22Rv1 (cell line): ENCODE measurements at regions not wholly inside any gene's neighbourhood (a gene's known extent, or its start where the extent isn't known, plus 50 kb on each side); places are given as distances from the start of the nearest gene placed in this dataset.

Source experiments
- H3K27ac ChIP-seq: fragments of 450-650 bp; 2 replicates; pipeline ENCODE4 v1.5.1; 2017
- ZFX ChIP-seq: fragments of 450-650 bp; IDR thresholded peaks from 2 replicates; pipeline ENCODE4 v1.6.1; 2017; ENCODE audit warnings: antibody characterized with exemption, borderline replicate concordance
- TF ChIP-seq, protein P1 (sequence below): fragments of 450-650 bp; IDR thresholded peaks from 2 replicates; pipeline ENCODE4 v1.5.1; 2017; ENCODE audit warnings: mild to moderate bottlenecking

- no peak overlapping the region for H3K27ac ChIP-seq
- TF ChIP-seq, protein P1, sequence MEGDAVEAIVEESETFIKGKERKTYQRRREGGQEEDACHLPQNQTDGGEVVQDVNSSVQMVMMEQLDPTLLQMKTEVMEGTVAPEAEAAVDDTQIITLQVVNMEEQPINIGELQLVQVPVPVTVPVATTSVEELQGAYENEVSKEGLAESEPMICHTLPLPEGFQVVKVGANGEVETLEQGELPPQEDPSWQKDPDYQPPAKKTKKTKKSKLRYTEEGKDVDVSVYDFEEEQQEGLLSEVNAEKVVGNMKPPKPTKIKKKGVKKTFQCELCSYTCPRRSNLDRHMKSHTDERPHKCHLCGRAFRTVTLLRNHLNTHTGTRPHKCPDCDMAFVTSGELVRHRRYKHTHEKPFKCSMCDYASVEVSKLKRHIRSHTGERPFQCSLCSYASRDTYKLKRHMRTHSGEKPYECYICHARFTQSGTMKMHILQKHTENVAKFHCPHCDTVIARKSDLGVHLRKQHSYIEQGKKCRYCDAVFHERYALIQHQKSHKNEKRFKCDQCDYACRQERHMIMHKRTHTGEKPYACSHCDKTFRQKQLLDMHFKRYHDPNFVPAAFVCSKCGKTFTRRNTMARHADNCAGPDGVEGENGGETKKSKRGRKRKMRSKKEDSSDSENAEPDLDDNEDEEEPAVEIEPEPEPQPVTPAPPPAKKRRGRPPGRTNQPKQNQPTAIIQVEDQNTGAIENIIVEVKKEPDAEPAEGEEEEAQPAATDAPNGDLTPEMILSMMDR = no peak
- no peak for TF ChIP-seq ZFX
Observed at GRCh38 chr21:16573578-16573977, 843.8 kb downstream of the USP25 start.

- H3K27ac ChIP-seq = no peak overlapping the region
- TF ChIP-seq, protein P1 = no peak
- TF ChIP-seq ZFX = no peak
Observed at GRCh38 chr21:16577975-16578374, 848.2 kb downstream of the USP25 start.

DNA sequence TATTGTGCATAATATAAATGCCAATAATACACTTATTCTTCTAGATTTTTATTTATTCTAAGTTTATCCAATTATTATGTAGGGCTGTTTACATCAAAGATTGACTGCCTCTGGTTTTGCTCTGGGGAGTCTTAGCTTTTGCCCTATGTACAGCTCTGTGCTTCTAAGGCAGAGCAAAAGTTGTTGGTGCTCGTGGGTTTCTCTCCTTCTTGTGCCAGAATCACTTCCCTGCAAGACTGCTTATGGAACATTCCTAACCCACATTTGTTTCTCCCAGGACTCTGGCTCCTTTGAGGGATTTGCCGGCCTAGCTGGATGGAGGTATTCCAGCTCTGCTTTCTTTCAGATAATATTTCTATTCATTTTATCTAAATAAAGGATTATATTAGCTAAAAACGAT is 849.1 kb downstream of the USP25 start:
- TF ChIP-seq, protein P1 = no peak
- TF ChIP-seq ZFX = no peak
- no peak overlapping the region for H3K27ac ChIP-seq

GRCh38 chr21:16579538-16579937 is 849.8 kb downstream of the USP25 start:
- H3K27ac ChIP-seq = no peak overlapping the region
- TF ChIP-seq ZFX = no peak
- TF ChIP-seq, protein P1 = no peak

- TF ChIP-seq, protein P1 = no peak
- no peak for TF ChIP-seq ZFX
- H3K27ac ChIP-seq = no peak overlapping the region
Observed at GRCh38 chr21:16580661-16581060, 850.9 kb downstream of the USP25 start.

DNA sequence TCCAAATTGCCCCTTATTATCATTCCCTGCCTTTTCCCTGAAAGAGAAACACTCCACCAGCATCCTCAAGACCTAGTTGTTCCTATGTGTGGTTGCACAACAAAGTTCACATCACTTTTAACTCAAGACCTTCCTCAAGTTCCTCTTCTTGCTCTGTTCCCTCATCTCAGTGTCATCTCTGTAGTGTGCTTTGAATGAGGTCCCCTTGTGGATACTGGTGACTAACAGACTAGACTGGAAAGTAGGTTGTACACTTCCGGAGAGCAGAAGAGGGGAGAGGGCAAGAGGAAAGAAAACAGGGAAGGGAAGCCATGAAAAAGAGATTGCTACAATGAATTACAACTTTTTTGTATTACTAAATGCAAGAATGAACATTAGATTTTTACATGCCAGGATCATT is 853.8 kb downstream of the USP25 start:
- TF ChIP-seq, protein P1 = no peak
- TF ChIP-seq ZFX = no peak
- no peak overlapping the region for H3K27ac ChIP-seq

- no peak for TF ChIP-seq ZFX
- TF ChIP-seq, protein P1 = no peak
- no peak overlapping the region for H3K27ac ChIP-seq
Observed at GRCh38 chr21:16584756-16585155, 855.0 kb downstream of the USP25 start.
